ENCODE measurements at regions not wholly inside any gene's neighbourhood (a gene's known extent, or its start where the extent isn't known, plus 50 kb on each side); places are given as distances from the start of the nearest gene placed in this dataset.

DNA sequence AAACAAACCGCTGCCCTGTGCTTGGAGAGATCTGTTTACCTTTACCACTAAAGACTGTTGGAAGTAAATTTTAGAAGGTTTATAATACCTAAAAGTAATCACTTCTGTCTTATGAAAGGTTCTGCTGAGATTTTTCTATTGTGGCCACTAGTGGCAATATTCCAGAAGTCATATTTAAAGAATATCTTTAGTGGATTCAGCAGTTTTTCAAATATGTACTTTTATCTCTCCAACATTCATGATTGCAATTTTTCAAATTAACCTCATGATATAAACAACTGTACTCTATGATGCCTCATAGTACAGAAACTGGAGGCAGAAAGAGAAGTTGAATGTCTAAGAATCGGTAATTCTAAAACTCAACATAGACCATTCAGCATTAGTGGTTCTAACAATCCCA lies 53.2 kb upstream of the USPL1 start:
- TF ChIP-seq, protein P1, sequence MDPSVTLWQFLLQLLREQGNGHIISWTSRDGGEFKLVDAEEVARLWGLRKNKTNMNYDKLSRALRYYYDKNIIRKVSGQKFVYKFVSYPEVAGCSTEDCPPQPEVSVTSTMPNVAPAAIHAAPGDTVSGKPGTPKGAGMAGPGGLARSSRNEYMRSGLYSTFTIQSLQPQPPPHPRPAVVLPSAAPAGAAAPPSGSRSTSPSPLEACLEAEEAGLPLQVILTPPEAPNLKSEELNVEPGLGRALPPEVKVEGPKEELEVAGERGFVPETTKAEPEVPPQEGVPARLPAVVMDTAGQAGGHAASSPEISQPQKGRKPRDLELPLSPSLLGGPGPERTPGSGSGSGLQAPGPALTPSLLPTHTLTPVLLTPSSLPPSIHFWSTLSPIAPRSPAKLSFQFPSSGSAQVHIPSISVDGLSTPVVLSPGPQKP (IDR thresholded peaks at IDR 0.05; ENCODE audit: borderline replicate concordance, low read depth, low read length): no peak
- TF ChIP-seq RCOR1 (IDR thresholded peaks at IDR 0.05; ENCODE audit: insufficient replicate concordance, low read length) (no peak), MAZ (IDR thresholded peaks at IDR 0.05; ENCODE audit: borderline replicate concordance, low read depth, low read length) (no peak), MXI1 (IDR thresholded peaks at IDR 0.05; ENCODE audit: borderline replicate concordance, low read depth, low read length) (no peak), FOS (IDR thresholded peaks at IDR 0.05; ENCODE audit: low read depth, low read length) (no peak), RAD21 (IDR thresholded peaks at IDR 0.05; ENCODE audit: low read length) (no peak), CEBPB (IDR thresholded peaks at IDR 0.05; ENCODE audit: low read depth, low read length) (no peak), SMC3 (IDR thresholded peaks at IDR 0.05; ENCODE audit: low read depth, low read length) (no peak), CTCF (conservative IDR thresholded peaks at IDR 0.05; ENCODE audit: low read depth, low read length) (no peak), NFE2L2 (IDR thresholded peaks at IDR 0.05; ENCODE audit: low read depth, low read length) (no peak), POLR2A (IDR thresholded peaks at IDR 0.05; ENCODE audit: low read depth, low read length) (no peak), CHD1 (IDR thresholded peaks at IDR 0.05; ENCODE audit: low read depth, low read length) (no peak), USF2 (IDR thresholded peaks at IDR 0.05; ENCODE audit: low read depth, low read length) (no peak)
- no peak overlapping the region for H4K91ac ChIP-seq (ENCODE audit: insufficient read depth, low read depth, low read length)
- H2BK5ac ChIP-seq (ENCODE audit: low read depth, low read length, poor library complexity, severe bottlenecking): no peak overlapping the region
- no peaks in the 10 kb centered on the region for H3K36me3 ChIP-seq (ENCODE audit: control insufficient read depth, insufficient read depth, low read length)
- intact Hi-C loops (cut with micrococcal nuclease) (no loop called here), dilution Hi-C loops (cut with HindIII; ENCODE audit: low sequenced_read_pairs, unreplicated experiment) (no loop called here), in situ Hi-C loops (cut with MboI; ENCODE audit: low sequenced_read_pairs) (no loop called here)
- H3K18ac ChIP-seq (ENCODE audit: low read depth, low read length): no peak overlapping the region
- no peak overlapping the region for H4K8ac ChIP-seq (ENCODE audit: low read depth in 2 of 2, low read length in 2 of 2)
- CTCF ChIA-PET: no interaction called here
- DNase-seq (no peak), ATAC-seq (ENCODE audit: low read depth) (no peak)
- H2BK15ac ChIP-seq (ENCODE audit: low read depth, low read length): no peak overlapping the region
- no peaks in the 10 kb centered on the region for H4K20me1 ChIP-seq (ENCODE audit: insufficient read depth, low read length)
- no peak overlapping the region for H4K5ac ChIP-seq (ENCODE audit: low read depth, low read length)
- no peak overlapping the region for H3K9ac ChIP-seq (ENCODE audit: low read depth, low read length)
- BruUV-seq (replicated peaks): no TSS peak
- no peak overlapping the region for H2BK20ac ChIP-seq (ENCODE audit: low read depth, low read length)
- no peak overlapping the region for H2AFZ ChIP-seq (replicated peaks; ENCODE audit: low read length, poor library complexity)
- no CpG with 5 or more reads among the region's 2 CpGs for WGBS, 2 experiments (ENCODE audit: extremely low coverage in 2 of 2, insufficient read length in 1 of 2)
- H3K14ac ChIP-seq (replicated peaks; ENCODE audit: low read depth, low read length): no peak overlapping the region
- no peak overlapping the region for H3K4ac ChIP-seq (ENCODE audit: low read depth, low read length)
- no peak overlapping the region for H3K56ac ChIP-seq (ENCODE audit: extremely low read depth, insufficient read depth, low read length)
- POLR2A ChIA-PET (ENCODE audit: unreplicated experiment): no interaction called here
- no peaks in the 10 kb centered on the region; a peak in 1 of 4 replicates for H3K79me1 ChIP-seq (ENCODE audit: low read depth in 1 of 2, low read length in 2 of 2)
- no peak overlapping the region for H3K4me3 ChIP-seq (ENCODE audit: insufficient read depth, low read depth, low read length)
- peaks cover 3% of the 10 kb centered on the region; the same call in 1 of the 2 replicates for H3K4me1 ChIP-seq (ENCODE audit: control insufficient read depth, insufficient read depth, low read length)
- no peaks in the 10 kb centered on the region for H3K27me3 ChIP-seq (ENCODE audit: control insufficient read depth, insufficient read depth, low read length)
- H2AK5ac ChIP-seq (ENCODE audit: low read depth, low read length): no peak overlapping the region
- no peak overlapping the region for H2AK9ac ChIP-seq (replicated peaks; ENCODE audit: low read depth, low read length, poor library complexity)
- H3K27ac ChIP-seq (ENCODE audit: insufficient read depth, low read length): no peak overlapping the region
- H3K23ac ChIP-seq (ENCODE audit: low read depth, low read length): no peak overlapping the region
- H3K4me2 ChIP-seq (ENCODE audit: low read depth, low read length): no peak overlapping the region
- no peaks in the 10 kb centered on the region for H3K9me3 ChIP-seq (ENCODE audit: control insufficient read depth, insufficient read depth, low read length)
- no peaks in the 10 kb centered on the region for H3K9me1 ChIP-seq (ENCODE audit: insufficient read depth, low read length)
- H2BK120ac ChIP-seq (ENCODE audit: low read depth, low read length): no peak overlapping the region
